ENCODE measurements at regions not wholly inside any gene's neighbourhood (a gene's known extent, or its start where the extent isn't known, plus 50 kb on each side); places are given as distances from the start of the nearest gene placed in this dataset.

GRCh38 chr17:33497623-33498022 lies 204.5 kb upstream of the ASIC2 start:
- no peak for TF ChIP-seq CTCF (IDR thresholded peaks at IDR 0.05)
- no peak for TF ChIP-seq POLR2A (IDR thresholded peaks at IDR 0.05)
- no peak for TF ChIP-seq EP300 (IDR thresholded peaks at IDR 0.05)

All from gastroesophageal sphincter (tissue), 3 donors.